ENCODE measurements at regions not wholly inside any gene's neighbourhood (a gene's known extent, or its start where the extent isn't known, plus 50 kb on each side); places are given as distances from the start of the nearest gene placed in this dataset.

DNA sequence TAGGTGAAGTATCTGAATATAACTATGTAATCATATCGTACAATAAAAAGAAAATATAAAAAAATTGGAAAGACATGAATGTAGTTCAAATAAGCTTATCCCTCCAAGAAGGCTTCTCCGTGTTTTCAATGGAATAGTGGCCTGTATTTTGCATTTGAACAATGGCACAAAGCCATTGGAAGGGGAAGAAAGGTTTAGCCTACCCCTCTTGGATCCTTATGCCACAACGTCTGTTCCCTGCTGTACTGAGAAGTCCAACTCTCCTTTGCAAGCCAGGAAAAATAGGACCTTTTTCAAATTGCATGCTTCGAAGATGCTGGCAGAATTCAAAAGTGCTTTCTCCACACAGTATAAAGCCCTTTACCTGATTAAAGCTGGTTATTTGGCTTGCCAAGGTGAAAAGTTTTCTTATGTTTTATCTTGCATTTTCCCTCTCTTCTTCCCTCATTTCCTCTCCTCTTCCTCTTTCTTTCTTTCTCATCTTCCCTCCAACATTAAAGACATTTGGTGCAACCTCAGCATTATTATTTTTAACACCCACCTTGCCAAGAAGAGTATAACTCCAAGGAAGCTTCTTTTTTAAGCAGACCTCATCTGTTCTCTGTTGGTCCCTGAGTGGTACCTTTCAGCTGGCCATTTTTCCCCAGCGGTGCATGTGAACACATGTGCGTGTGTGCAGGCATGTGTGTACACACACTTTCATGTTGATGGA is 968.6 kb upstream of the RBFOX1 start:
- Histone ChIP-seq H3K4me1 (ENCODE audit: control insufficient read depth, insufficient read depth, low read length) (no peaks in the 10 kb centered on the region), H3K9me3 (ENCODE audit: control insufficient read depth, insufficient read depth, low read length) (no peaks in the 10 kb centered on the region), H3K4me3 (ENCODE audit: low read depth, low read length) (no peak overlapping the region), H3K36me3 (ENCODE audit: control insufficient read depth, insufficient read depth, low read length) (no peaks in the 10 kb centered on the region), H3K27me3 (ENCODE audit: control insufficient read depth, insufficient read depth, low read length) (no peaks in the 10 kb centered on the region), H3K27ac (ENCODE audit: low read depth, low read length) (no peak overlapping the region)
- WGBS (ENCODE audit: insufficient coverage) = 100% methylated on average over 1 of the region's 6 CpGs
- DNase-seq (ENCODE audit: low read depth in 4 of 6, low spot score in 6 of 6) = peak in 1 of 6 donors; percentile 94

DNA sequence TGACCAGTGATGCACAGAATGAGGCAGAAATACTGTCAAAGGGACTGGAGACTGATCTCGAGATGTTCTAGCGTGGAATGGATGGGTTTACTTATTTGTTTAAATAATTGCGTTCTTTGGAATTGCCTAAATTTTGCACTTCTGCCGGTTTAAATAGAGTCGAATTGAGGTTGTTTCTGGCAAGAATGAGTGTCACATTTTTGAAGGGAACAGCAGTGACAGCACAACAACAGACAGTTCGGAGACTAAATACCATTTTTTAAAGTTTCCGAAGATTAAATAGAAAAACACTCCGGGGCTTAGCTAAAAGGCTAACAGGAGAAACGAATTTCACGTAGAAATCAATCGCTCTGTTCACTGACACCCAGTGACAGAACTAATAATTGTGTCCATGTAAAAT is 969.2 kb upstream of the RBFOX1 start:
- Histone ChIP-seq H3K4me3 (ENCODE audit: low read depth, low read length) (no peak overlapping the region), H3K27ac (ENCODE audit: low read depth, low read length) (no peak overlapping the region), H3K4me1 (ENCODE audit: control insufficient read depth, insufficient read depth, low read length) (no peaks in the 10 kb centered on the region), H3K36me3 (ENCODE audit: control insufficient read depth, insufficient read depth, low read length) (no peaks in the 10 kb centered on the region), H3K27me3 (ENCODE audit: control insufficient read depth, insufficient read depth, low read length) (no peaks in the 10 kb centered on the region), H3K9me3 (ENCODE audit: control insufficient read depth, insufficient read depth, low read length) (no peaks in the 10 kb centered on the region)
- 79% methylated on average over 11 of the region's 11 CpGs for WGBS (ENCODE audit: insufficient coverage)
- DNase-seq (ENCODE audit: low read depth in 4 of 6, low spot score in 6 of 6) = peak in 1 of 6 donors; percentile 59

DNA sequence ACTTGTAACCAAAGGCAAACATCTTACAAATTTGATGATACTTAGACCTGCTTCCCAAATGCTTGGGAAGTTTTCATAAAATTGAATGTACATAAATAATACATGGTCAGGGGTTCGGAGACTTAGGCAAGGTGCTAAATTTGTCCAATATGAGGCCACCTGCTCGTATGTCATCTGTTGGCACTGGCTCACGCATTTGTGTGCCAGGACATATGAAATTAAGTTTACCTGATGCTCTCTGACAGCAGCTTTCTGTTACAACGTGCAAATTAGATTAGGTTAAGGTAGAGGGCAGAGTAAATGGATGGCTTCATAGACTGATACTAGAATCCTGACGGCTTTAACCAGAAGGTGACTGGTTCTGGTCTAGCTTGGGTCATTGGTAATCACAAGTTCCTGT is 970.3 kb upstream of the RBFOX1 start:
- H3K4me3 ChIP-seq (ENCODE audit: low read depth, low read length) = no peak overlapping the region
- H3K27ac ChIP-seq (ENCODE audit: low read depth, low read length) = no peak overlapping the region
- no peaks in the 10 kb centered on the region for H3K27me3 ChIP-seq (ENCODE audit: control insufficient read depth, insufficient read depth, low read length)
- peak in 1 of 6 donors; percentile 34 for DNase-seq (ENCODE audit: low read depth in 4 of 6, low spot score in 6 of 6)
- 84% methylated on average over 5 of the region's 5 CpGs for WGBS (ENCODE audit: insufficient coverage)
- peaks cover 2% of the 10 kb centered on the region for H3K4me1 ChIP-seq (ENCODE audit: control insufficient read depth, insufficient read depth, low read length)
- H3K36me3 ChIP-seq (ENCODE audit: control insufficient read depth, insufficient read depth, low read length) = no peaks in the 10 kb centered on the region
- no peaks in the 10 kb centered on the region for H3K9me3 ChIP-seq (ENCODE audit: control insufficient read depth, insufficient read depth, low read length)

DNA sequence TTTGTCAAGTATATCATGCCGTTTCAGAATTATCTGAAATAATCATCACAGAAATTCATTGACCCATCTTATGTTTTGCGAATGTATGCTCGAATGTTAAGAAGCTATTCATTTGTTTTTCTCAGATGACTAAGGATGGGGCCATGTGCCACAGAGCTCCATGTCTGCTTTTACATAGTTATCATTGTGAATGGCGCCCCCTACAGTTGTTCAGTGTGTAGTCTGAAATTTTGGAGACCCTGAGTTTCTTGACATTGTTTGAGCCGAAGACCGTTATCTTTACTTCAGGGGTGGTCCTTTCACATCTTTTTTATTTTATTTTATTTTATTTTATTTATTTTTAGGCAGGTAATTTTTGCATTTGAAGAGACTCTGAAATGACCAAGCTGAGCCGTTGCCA is 972.0 kb upstream of the RBFOX1 start:
- no peaks in the 10 kb centered on the region for H3K36me3 ChIP-seq (ENCODE audit: control insufficient read depth, insufficient read depth, low read length)
- H3K9me3 ChIP-seq (ENCODE audit: control insufficient read depth, insufficient read depth, low read length) = no peaks in the 10 kb centered on the region
- no peaks in the 10 kb centered on the region for H3K27me3 ChIP-seq (ENCODE audit: control insufficient read depth, insufficient read depth, low read length)
- peaks cover 10% of the 10 kb centered on the region for H3K4me1 ChIP-seq (ENCODE audit: control insufficient read depth, insufficient read depth, low read length)
- WGBS (ENCODE audit: insufficient coverage) = no CpG with 5 or more reads among the region's 7 CpGs
- DNase-seq (ENCODE audit: low read depth in 4 of 6, low spot score in 6 of 6) = no peak
- no peak overlapping the region for H3K27ac ChIP-seq (ENCODE audit: low read depth, low read length)
- H3K4me3 ChIP-seq (ENCODE audit: low read depth, low read length) = no peak overlapping the region

DNA sequence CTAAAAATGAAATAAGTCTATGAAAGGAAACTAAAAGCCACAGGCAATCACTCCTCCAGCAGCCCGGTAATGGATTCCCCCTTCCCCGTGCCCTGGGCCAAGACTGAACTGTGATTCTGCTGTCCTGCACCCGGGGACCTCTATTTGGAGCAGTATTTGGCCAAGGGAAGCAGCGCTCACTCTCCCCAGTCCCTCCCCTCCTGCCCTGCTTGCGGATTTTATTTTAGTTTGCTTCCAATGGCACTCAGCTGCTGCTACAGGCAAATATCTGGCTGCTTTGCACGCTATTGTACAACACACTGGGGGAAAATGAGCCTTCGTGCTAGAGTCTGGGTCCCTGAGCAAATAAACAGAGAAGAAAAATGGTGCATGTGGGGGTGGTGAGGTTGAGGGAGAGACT is 975.7 kb upstream of the RBFOX1 start:
- peak in 3 of 6 donors; percentile 38 to 93 (median 63) for DNase-seq (ENCODE audit: low read depth in 4 of 6, low spot score in 6 of 6)
- H3K4me3 ChIP-seq (ENCODE audit: low read depth, low read length) = peak overlapping the region; percentile 5
- H3K27ac ChIP-seq (ENCODE audit: low read depth, low read length) = no peak overlapping the region
- no peaks in the 10 kb centered on the region for H3K9me3 ChIP-seq (ENCODE audit: control insufficient read depth, insufficient read depth, low read length)
- peaks cover 10% of the 10 kb centered on the region for H3K4me1 ChIP-seq (ENCODE audit: control insufficient read depth, insufficient read depth, low read length)
- H3K27me3 ChIP-seq (ENCODE audit: control insufficient read depth, insufficient read depth, low read length) = no peaks in the 10 kb centered on the region
- WGBS (ENCODE audit: insufficient coverage) = 15% methylated on average over 7 of the region's 7 CpGs
- no peaks in the 10 kb centered on the region for H3K36me3 ChIP-seq (ENCODE audit: control insufficient read depth, insufficient read depth, low read length)

DNA sequence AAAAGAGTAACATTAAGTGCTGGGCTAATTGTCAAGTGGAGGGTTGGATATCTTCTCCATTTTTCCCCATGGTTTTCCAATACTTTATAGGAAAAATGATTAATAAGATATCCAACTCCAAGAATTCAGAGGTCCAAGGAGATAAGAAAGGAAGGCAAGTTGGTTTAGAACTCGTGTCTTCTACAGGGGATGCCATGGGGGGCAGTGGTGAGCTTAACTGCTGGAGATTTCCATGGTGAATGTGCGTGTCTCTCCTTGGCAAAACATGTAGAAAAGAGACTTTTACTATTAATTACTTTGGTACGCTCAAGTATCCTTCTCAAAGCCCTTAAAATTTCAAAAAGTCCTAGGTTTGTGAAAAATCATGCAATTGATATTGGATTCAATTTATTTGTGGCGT is 982.9 kb upstream of the RBFOX1 start:
- no peaks in the 10 kb centered on the region for H3K36me3 ChIP-seq (ENCODE audit: control insufficient read depth, insufficient read depth, low read length)
- no peaks in the 10 kb centered on the region for H3K4me1 ChIP-seq (ENCODE audit: control insufficient read depth, insufficient read depth, low read length)
- H3K9me3 ChIP-seq (ENCODE audit: control insufficient read depth, insufficient read depth, low read length) = no peaks in the 10 kb centered on the region
- H3K27ac ChIP-seq (ENCODE audit: low read depth, low read length) = no peak overlapping the region
- no peak for DNase-seq (ENCODE audit: low read depth in 4 of 6, low spot score in 6 of 6)
- H3K27me3 ChIP-seq (ENCODE audit: control insufficient read depth, insufficient read depth, low read length) = no peaks in the 10 kb centered on the region
- no peak overlapping the region for H3K4me3 ChIP-seq (ENCODE audit: low read depth, low read length)
- WGBS (ENCODE audit: insufficient coverage) = 0% methylated on average over 1 of the region's 4 CpGs

DNA sequence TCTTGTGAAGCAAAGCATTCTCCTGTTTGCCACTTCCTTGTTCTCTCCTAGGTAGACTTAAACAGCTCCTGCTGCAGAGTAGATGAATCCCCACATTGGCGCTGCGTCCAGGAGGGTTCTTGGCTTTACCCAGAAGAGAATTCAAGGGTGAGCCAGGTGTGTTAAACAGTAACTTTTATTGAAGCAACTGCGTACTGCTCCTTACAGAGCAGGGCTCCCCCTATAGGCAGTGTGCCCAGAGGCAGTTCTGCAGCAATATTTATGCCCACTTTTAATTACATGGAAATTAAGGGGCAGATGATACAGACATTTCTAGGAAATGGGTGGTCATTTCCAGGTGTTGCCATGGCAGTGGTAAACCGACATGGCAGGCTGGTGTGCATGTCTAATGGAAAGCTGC is 987.6 kb upstream of the RBFOX1 start:
- Histone ChIP-seq H3K27ac (ENCODE audit: low read depth, low read length) (no peak overlapping the region), H3K27me3 (ENCODE audit: control insufficient read depth, insufficient read depth, low read length) (no peaks in the 10 kb centered on the region), H3K4me1 (ENCODE audit: control insufficient read depth, insufficient read depth, low read length) (no peaks in the 10 kb centered on the region), H3K36me3 (ENCODE audit: control insufficient read depth, insufficient read depth, low read length) (no peaks in the 10 kb centered on the region), H3K9me3 (ENCODE audit: control insufficient read depth, insufficient read depth, low read length) (peaks cover 4% of the 10 kb centered on the region), H3K4me3 (ENCODE audit: low read depth, low read length) (no peak overlapping the region)
- WGBS (ENCODE audit: insufficient coverage) = 88% methylated on average over 3 of the region's 4 CpGs
- no peak for DNase-seq (ENCODE audit: low read depth in 4 of 6, low spot score in 6 of 6)

DNA sequence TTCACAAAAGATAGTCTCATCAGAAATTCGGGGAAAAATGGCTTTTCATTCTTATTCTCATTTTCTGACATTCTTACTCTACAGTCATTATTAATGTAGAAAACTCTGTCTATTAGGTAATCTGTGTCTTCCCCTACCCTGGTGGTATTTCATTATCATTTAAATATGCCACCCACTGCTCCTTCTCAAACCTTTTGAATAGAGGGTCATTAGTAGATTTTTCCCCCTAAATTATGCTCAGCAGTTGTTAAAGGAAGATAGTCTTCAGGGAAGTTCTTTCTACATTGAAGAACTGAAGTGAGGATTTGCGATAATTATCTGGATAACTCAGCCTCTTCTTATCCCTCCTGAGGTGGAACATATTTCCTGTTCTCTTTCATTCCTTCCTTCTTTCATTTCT is 989.5 kb upstream of the RBFOX1 start:
- DNase-seq (ENCODE audit: low read depth in 4 of 6, low spot score in 6 of 6) = no peak
- no CpG with 5 or more reads among the region's 2 CpGs for WGBS (ENCODE audit: insufficient coverage)
- no peaks in the 10 kb centered on the region for H3K27me3 ChIP-seq (ENCODE audit: control insufficient read depth, insufficient read depth, low read length)
- H3K4me3 ChIP-seq (ENCODE audit: low read depth, low read length) = no peak overlapping the region
- no peaks in the 10 kb centered on the region for H3K36me3 ChIP-seq (ENCODE audit: control insufficient read depth, insufficient read depth, low read length)
- H3K4me1 ChIP-seq (ENCODE audit: control insufficient read depth, insufficient read depth, low read length) = no peaks in the 10 kb centered on the region
- no peak overlapping the region for H3K27ac ChIP-seq (ENCODE audit: low read depth, low read length)
- H3K9me3 ChIP-seq (ENCODE audit: control insufficient read depth, insufficient read depth, low read length) = peaks cover 4% of the 10 kb centered on the region

DNA sequence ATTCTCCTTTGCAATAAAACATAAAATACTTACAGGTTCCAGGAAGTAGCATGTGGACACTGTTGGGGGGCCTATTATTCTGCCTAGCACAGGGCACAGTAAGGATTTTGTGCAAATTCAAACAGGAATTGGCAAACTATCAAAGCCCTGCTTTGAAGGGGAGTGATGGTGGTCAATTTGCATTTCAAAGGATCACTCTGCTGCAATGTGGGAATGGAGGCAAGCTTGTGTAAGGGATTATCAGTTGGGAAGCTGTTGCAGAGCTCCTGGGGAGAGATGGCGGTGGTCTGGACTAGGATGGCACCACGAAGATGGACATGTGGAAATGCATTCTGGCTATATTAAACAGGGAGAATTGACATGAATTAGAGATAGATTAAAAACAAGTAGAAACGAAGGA is 990.7 kb upstream of the RBFOX1 start:
- Histone ChIP-seq H3K27me3 (ENCODE audit: control insufficient read depth, insufficient read depth, low read length) (no peaks in the 10 kb centered on the region), H3K9me3 (ENCODE audit: control insufficient read depth, insufficient read depth, low read length) (peaks cover 4% of the 10 kb centered on the region), H3K36me3 (ENCODE audit: control insufficient read depth, insufficient read depth, low read length) (no peaks in the 10 kb centered on the region), H3K4me3 (ENCODE audit: low read depth, low read length) (no peak overlapping the region), H3K27ac (ENCODE audit: low read depth, low read length) (no peak overlapping the region), H3K4me1 (ENCODE audit: control insufficient read depth, insufficient read depth, low read length) (no peaks in the 10 kb centered on the region)
- 36% methylated on average over 2 of the region's 3 CpGs for WGBS (ENCODE audit: insufficient coverage)
- DNase-seq (ENCODE audit: low read depth in 4 of 6, low spot score in 6 of 6) = peak in 2 of 6 donors; percentile 66 to 80

DNA sequence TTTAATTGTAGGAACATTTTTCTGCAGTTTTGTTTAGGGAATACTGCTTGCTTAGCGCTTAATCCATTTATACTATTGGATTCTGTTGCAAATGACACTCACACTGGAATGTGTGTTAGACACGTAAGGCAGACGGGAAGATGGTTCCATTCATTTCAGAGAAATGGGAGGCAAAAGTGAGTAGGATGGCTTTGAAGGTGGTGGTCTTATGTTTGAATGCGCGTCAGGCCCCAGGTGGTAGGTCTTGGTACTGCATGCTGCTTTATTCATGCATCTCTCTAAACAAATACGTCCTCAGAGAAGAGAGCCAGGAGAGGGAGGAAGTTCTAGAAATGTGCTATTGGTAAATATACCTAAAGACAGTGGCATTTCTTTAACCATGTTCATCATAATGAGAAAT is 997.6 kb upstream of the RBFOX1 start:
- peak in 1 of 6 donors; percentile 39 for DNase-seq (ENCODE audit: low read depth in 4 of 6, low spot score in 6 of 6)
- Histone ChIP-seq H3K27ac (ENCODE audit: low read depth, low read length) (no peak overlapping the region), H3K9me3 (ENCODE audit: control insufficient read depth, insufficient read depth, low read length) (no peaks in the 10 kb centered on the region), H3K27me3 (ENCODE audit: control insufficient read depth, insufficient read depth, low read length) (no peaks in the 10 kb centered on the region), H3K36me3 (ENCODE audit: control insufficient read depth, insufficient read depth, low read length) (no peaks in the 10 kb centered on the region), H3K4me3 (ENCODE audit: low read depth, low read length) (no peak overlapping the region), H3K4me1 (ENCODE audit: control insufficient read depth, insufficient read depth, low read length) (no peaks in the 10 kb centered on the region)
- no CpG with 5 or more reads among the region's 6 CpGs for WGBS (ENCODE audit: insufficient coverage)
